Right kidney (tissue), 1 donor: ENCODE measurements at regions not wholly inside any gene's neighbourhood (a gene's known extent, or its start where the extent isn't known, plus 50 kb on each side); places are given as distances from the start of the nearest gene placed in this dataset.

Experiments used
- DNase-seq: peaks from one replicate; pipeline ENCODE4 v3.0.0-alpha.2; 2016

GRCh38 chr5:3220638-3221288 is 374.9 kb upstream of the IRX1 start:
- no peak for DNase-seq

GRCh38 chr5:3220201-3220600 is 375.4 kb upstream of the IRX1 start:
- no peak for DNase-seq

GRCh38 chr5:3218916-3219650 is 376.5 kb upstream of the IRX1 start:
- DNase-seq = no peak

- DNase-seq = no peak
These were observed 377.7 kb upstream of the IRX1 start for GRCh38 chr5:3217771-3218495.

- no peak for DNase-seq
These were observed 378.5 kb upstream of the IRX1 start for GRCh38 chr5:3217114-3217513.

GRCh38 chr5:3216386-3216785 is 379.2 kb upstream of the IRX1 start:
- no peak for DNase-seq

- DNase-seq = no peak
These were observed 380.7 kb upstream of the IRX1 start for GRCh38 chr5:3214838-3215374.

- no peak for DNase-seq
These were observed 381.2 kb upstream of the IRX1 start for GRCh38 chr5:3214396-3214795.

- no peak for DNase-seq
These were observed 382.8 kb upstream of the IRX1 start for GRCh38 chr5:3212869-3213268.

GRCh38 chr5:3210531-3210930 is 385.1 kb upstream of the IRX1 start:
- DNase-seq = no peak

- DNase-seq = no peak
These were observed 385.7 kb upstream of the IRX1 start for GRCh38 chr5:3209918-3210317.

GRCh38 chr5:3202570-3202969 is 393.1 kb upstream of the IRX1 start:
- DNase-seq = no peak

GRCh38 chr5:3201941-3202340 is 393.7 kb upstream of the IRX1 start:
- no peak for DNase-seq

- no peak for DNase-seq
These were observed 394.5 kb upstream of the IRX1 start for GRCh38 chr5:3201121-3201520.

- DNase-seq = no peak
These were observed 395.5 kb upstream of the IRX1 start for GRCh38 chr5:3199962-3200755.

- DNase-seq = no peak
These were observed 397.6 kb upstream of the IRX1 start for GRCh38 chr5:3198074-3198449.

GRCh38 chr5:3197304-3198073 is 398.1 kb upstream of the IRX1 start:
- peak; percentile 60 for DNase-seq

- no peak for DNase-seq
These were observed 399.6 kb upstream of the IRX1 start for GRCh38 chr5:3195994-3196393.

GRCh38 chr5:3194684-3195083 is 400.9 kb upstream of the IRX1 start:
- peak; percentile 22 for DNase-seq

- DNase-seq = no peak
These were observed 401.4 kb upstream of the IRX1 start for GRCh38 chr5:3194271-3194670.

- no peak for DNase-seq
These were observed 404.0 kb upstream of the IRX1 start for GRCh38 chr5:3191585-3191984.

GRCh38 chr5:3190930-3191329 is 404.7 kb upstream of the IRX1 start:
- no peak for DNase-seq
